HEK293T (cell line): ENCODE measurements at regions not wholly inside any gene's neighbourhood (a gene's known extent, or its start where the extent isn't known, plus 50 kb on each side); places are given as distances from the start of the nearest gene placed in this dataset.

Source experiments
- CTCF ChIA-PET: fragments of 350-600 bp; formaldehyde crosslinking; extraction: SDS; loops from one replicate; lab custom pipeline; 2021; ENCODE audit warnings: antibody characterized with exemption, inconsistent platforms; lab: Yijun Ruan, JAX
- POLR2A ChIA-PET: fragments of 350-600 bp; formaldehyde crosslinking; extraction: SDS; loops from one replicate; lab custom pipeline; 2020; ENCODE audit warnings: antibody characterized with exemption, inconsistent platforms; lab: Yijun Ruan, JAX
- DNase-seq: peaks from one replicate; pipeline ENCODE4 v3.0.0; 2012; ENCODE audit warnings: mixed read lengths; ENCODE audit errors: extremely low spot score
- ARNT ChIP-seq: fragments of 450-650 bp; IDR thresholded peaks from 2 replicates; pipeline ENCODE4 v1.6.1; 2017; ENCODE audit warnings: mild to moderate bottlenecking
- BHLHE40 ChIP-seq: fragments of 450-650 bp; IDR thresholded peaks from 2 replicates; pipeline ENCODE4 v1.6.1; 2016; ENCODE audit warnings: mild to moderate bottlenecking, moderate library complexity, borderline replicate concordance
- CTBP1 ChIP-seq: fragments of 450-650 bp; IDR thresholded peaks from 2 replicates; pipeline ENCODE4 v1.6.1; 2016; ENCODE audit warnings: borderline replicate concordance
- ELF4 ChIP-seq: fragments of 450-650 bp; IDR thresholded peaks from 2 replicates; pipeline ENCODE4 v1.6.1; 2017; ENCODE audit warnings: antibody characterized with exemption
- FOXA1 ChIP-seq: fragments of 450-650 bp; IDR thresholded peaks from 2 replicates; pipeline ENCODE4 v1.6.1; 2016; ENCODE audit warnings: mild to moderate bottlenecking
- FOXK2 ChIP-seq: fragments of 450-650 bp; IDR thresholded peaks from 2 replicates; pipeline ENCODE4 v1.6.1; 2016; ENCODE audit warnings: mild to moderate bottlenecking
- FOXM1 ChIP-seq: fragments of 450-650 bp; IDR thresholded peaks from 2 replicates; pipeline ENCODE4 v1.6.1; 2017; ENCODE audit warnings: mild to moderate bottlenecking, borderline replicate concordance
- HDGF ChIP-seq: fragments of 450-650 bp; IDR thresholded peaks from 2 replicates; pipeline ENCODE4 v1.6.1; 2017; ENCODE audit warnings: antibody characterized with exemption, borderline replicate concordance
- L3MBTL2 ChIP-seq: fragments of 450-650 bp; conservative IDR thresholded peaks from 2 replicates; pipeline ENCODE4 v1.6.1; 2016; ENCODE audit warnings: mild to moderate bottlenecking
- LEF1 ChIP-seq: fragments of 450-650 bp; IDR thresholded peaks from 2 replicates; pipeline ENCODE4 v1.6.1; 2017; ENCODE audit warnings: mild to moderate bottlenecking, borderline replicate concordance
- NFRKB ChIP-seq: fragments of 450-650 bp; IDR thresholded peaks from 2 replicates; pipeline ENCODE4 v1.6.1; 2016; ENCODE audit warnings: mild to moderate bottlenecking, moderate library complexity
- SP1 ChIP-seq: fragments of 450-650 bp; IDR thresholded peaks from 2 replicates; pipeline ENCODE4 v1.6.1; 2017
- SUZ12 ChIP-seq: fragments of 450-650 bp; IDR thresholded peaks from 2 replicates; pipeline ENCODE4 v1.6.1; 2016; ENCODE audit warnings: mild to moderate bottlenecking
- TARDBP ChIP-seq: fragments of 450-650 bp; IDR thresholded peaks from 2 replicates; pipeline ENCODE4 v1.6.1; 2016
- ZNF384 ChIP-seq: fragments of 450-650 bp; IDR thresholded peaks from 2 replicates; pipeline ENCODE4 v1.6.1; 2016
- TF ChIP-seq, protein P1 (sequence below): fragments of 450-650 bp; IDR thresholded peaks from 2 replicates; pipeline ENCODE4 v1.6.1; 2016

DNA sequence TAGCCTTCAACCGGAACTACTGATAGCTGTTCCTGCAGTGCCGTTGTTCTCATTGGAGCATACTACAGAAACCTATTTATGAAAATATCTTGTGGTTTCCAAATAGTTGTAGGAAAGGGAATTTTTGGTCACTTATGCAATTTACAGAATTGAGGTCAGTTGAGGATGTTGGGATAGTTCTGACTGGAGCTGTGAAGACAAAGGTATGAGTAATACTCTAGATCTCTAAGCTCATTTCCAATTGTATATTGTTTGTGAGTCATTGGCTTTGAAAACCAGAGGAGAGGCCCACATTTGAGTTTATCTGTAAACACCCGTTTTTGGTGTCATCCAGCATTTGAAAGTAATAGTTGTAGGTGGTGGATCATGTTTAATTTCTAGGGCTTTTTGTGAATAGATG, 561.3 kb upstream of the WWC1 start:
- no peak for DNase-seq
- POLR2A ChIA-PET = no interaction called here
- TF ChIP-seq SUZ12 (no peak), FOXA1 (no peak), NFRKB (no peak), L3MBTL2 (no peak), ELF4 (no peak), BHLHE40 (no peak), TARDBP (no peak)
- CTCF ChIA-PET = no interaction called here

DNA sequence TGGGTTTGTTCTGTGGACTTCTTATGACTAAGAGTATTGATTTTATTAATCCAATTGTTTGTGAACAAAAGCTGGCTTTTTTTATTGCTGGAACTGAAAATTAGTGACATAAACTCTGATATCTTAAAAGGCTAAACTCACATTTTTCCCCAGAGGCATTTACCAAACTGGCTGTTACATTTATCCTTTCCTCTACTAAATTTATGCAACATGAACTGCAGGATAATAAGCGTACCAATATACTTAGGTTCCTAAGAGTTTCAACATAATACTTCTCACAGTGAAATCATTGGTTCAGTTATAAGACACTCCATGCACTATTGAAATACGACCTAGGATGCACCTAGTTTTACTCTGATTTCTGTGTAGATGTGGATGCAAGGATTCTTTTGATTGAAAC, 560.8 kb upstream of the WWC1 start:
- ChIA-PET POLR2A (no interaction called here), CTCF (no interaction called here)
- no peak for TF ChIP-seq FOXM1
- TF ChIP-seq L3MBTL2 = no peak
- no peak for TF ChIP-seq NFRKB
- no peak for DNase-seq

DNA sequence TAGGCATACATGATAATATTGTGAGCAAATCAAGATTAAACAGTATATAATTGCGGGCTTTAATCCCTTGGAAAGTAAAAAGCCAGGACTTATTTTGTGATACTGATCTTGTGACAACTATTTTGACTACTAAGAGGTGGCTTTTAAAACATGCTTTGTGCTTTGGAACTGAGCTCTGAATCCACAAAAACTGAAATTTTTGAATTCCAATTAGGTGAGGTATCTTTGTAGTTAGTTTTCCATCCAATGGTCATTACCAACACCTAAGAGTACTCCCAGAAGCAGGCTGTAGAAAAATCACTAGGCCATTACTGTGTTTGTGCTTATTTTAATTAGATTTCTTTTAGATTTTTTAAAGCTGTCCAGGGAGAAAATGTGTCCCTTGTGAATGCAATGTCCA, 559.5 kb upstream of the WWC1 start:
- TF ChIP-seq ARNT (no peak), ZNF384 (no peak), SUZ12 (no peak), TARDBP (no peak), FOXA1 (no peak)
- POLR2A ChIA-PET = no interaction called here
- CTCF ChIA-PET = no interaction called here
- no peak for DNase-seq

DNA sequence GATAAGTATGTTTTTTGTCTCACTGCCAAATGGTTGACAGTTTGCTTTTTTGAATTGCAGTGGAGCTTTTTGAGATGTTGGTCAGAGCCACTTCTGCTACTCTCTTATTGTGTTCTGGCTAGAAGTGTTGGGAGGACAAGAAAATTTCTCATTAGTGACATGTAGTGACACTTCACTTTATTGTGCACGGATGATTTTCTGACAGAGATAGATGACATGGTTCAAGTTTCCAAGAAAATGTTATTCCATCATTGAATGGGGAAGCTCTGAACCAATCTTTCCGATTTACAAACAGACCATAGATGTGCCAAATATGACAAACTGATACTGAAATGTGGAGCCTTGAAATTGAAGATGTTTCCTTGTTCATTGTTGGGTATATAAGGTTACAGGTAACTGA, 558.9 kb upstream of the WWC1 start:
- DNase-seq = no peak
- POLR2A ChIA-PET = no interaction called here
- no peak for TF ChIP-seq L3MBTL2
- no peak for TF ChIP-seq BHLHE40
- CTCF ChIA-PET = interaction anchor here (1.1 kb wide), 1 partner anchor 9 kb away, joined by 3 read pairs; no protein-coding TSS in a partner anchor

DNA sequence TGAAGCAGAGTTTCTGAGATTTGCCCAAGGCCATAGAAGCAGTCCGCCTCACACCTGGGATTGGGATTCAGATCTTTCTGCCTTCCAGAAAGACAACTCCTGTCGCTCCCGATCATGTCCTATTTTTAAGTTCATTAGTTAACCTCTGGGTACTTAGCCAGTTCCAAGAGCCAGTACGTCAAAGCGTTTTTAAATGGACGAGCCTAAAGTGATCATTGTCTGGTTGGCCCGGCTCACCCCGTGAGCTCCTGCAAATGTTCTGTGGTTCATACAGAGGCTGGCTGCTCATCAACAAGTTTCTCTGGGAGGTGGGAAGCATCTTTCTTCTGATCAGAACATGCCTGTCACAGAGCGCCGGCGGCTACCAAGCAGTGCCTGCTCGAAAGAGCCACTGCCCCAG, 554.5 kb upstream of the WWC1 start:
- no peak for TF ChIP-seq FOXA1
- no peak for TF ChIP-seq FOXK2
- TF ChIP-seq HDGF = no peak
- ChIA-PET POLR2A (no interaction called here), CTCF (no interaction called here)
- no peak for DNase-seq

DNA sequence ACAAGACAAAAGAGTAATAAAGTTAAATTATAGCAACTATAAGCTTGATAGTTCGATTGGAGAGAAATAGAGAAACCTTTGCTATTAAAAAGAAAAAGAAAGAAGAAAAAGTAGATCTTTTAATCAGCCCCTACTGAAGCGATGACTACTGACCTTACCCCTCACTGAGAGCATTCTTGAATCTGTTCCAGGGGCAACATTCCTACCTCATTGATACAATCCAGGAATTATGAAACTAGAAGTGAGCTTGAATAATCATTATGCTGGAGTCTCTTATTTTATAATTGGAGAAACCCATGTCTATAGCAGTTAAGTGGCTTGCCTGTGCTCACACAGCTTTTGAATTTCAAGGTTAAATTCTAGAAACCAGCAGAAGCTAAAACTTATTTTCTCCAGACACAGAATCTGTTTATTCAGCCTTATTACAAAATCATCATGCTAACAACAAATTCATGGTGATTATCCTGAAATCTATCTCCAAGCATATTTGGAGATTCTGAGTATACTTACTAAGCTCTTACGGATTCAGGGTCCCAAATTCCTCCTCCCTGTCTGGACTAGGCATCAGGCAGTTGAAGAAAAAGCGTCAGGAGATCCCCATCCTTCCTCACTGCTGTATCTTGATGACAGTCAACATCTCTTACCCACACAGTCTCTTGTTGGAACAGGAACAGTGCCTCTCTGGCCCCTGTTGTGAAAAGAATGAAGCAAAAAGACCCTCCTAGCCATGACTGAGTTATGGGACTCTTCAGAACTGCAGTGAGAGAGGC, 547.6 kb upstream of the WWC1 start:
- no peak for TF ChIP-seq ZNF384
- no peak for TF ChIP-seq SUZ12
- TF ChIP-seq ARNT = no peak
- no peak for TF ChIP-seq FOXM1
- no peak for TF ChIP-seq CTBP1
- no peak for TF ChIP-seq HDGF
- no peak for TF ChIP-seq FOXA1
- no peak for TF ChIP-seq SP1
- TF ChIP-seq LEF1 = no peak
- no peak for TF ChIP-seq BHLHE40
- no peak for TF ChIP-seq ELF4
- no peak for TF ChIP-seq FOXK2
- TF ChIP-seq, protein P1, sequence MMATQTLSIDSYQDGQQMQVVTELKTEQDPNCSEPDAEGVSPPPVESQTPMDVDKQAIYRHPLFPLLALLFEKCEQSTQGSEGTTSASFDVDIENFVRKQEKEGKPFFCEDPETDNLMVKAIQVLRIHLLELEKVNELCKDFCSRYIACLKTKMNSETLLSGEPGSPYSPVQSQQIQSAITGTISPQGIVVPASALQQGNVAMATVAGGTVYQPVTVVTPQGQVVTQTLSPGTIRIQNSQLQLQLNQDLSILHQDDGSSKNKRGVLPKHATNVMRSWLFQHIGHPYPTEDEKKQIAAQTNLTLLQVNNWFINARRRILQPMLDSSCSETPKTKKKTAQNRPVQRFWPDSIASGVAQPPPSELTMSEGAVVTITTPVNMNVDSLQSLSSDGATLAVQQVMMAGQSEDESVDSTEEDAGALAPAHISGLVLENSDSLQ = no peak
- no peak for TF ChIP-seq NFRKB
- TF ChIP-seq TARDBP = no peak
- TF ChIP-seq L3MBTL2 = no peak
- ChIA-PET POLR2A (no interaction called here), CTCF (interaction anchor here (0.6 kb wide), 1 partner anchor 49 kb away, joined by 4 read pairs; no protein-coding TSS in a partner anchor)
- DNase-seq = no peak

DNA sequence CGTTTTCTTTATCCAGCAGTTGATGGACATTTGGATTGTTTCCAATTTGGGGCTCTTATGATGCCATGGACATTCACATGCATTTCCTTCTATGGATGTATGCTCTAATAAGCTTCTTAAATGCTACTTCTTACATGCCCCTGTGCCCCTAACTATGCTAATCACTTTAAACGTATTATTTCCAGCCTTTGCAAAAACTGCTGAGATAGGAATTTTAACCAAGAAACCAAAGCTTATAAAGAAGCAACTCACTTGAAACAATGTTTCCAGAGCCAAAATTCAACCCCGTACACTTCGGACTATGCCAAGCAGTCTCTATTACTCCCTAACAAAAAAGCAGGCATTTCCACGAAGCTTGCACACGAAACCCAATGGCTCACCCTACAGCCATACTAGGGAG, 545.6 kb upstream of the WWC1 start:
- DNase-seq = no peak
- POLR2A ChIA-PET = no interaction called here
- CTCF ChIA-PET = no interaction called here
- TF ChIP-seq NFRKB = no peak
- TF ChIP-seq ARNT = no peak
- TF ChIP-seq L3MBTL2 = no peak
- no peak for TF ChIP-seq SP1
- TF ChIP-seq ZNF384 = no peak
- no peak for TF ChIP-seq HDGF
- TF ChIP-seq FOXM1 = no peak
- TF ChIP-seq FOXK2 = no peak
- TF ChIP-seq BHLHE40 = no peak
- no peak for TF ChIP-seq SUZ12
- TF ChIP-seq, protein P1 = no peak
- TF ChIP-seq LEF1 = no peak
- TF ChIP-seq CTBP1 = no peak
- no peak for TF ChIP-seq TARDBP
- no peak for TF ChIP-seq ELF4

DNA sequence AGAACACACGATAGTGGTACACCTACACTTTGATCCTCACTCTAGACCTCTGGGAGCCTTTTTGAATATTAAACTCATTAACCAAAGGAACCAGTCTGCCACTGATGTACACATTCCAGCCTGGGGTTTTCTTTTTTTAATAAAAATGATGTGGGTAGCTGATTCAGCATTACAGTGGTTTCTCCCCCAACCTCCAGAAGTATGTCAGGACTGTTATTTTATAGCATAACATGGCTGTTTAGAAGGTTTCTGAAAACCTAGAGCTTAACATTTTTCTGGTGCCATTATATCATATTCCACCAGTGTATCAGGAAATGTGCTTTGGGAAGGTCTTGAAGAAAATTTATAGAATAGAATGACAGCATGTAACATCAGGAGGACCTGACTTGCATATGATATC, 540.9 kb upstream of the WWC1 start:
- POLR2A ChIA-PET = no interaction called here
- TF ChIP-seq ZNF384 = no peak
- TF ChIP-seq LEF1 = no peak
- TF ChIP-seq, protein P1 = no peak
- TF ChIP-seq ELF4 = no peak
- no peak for TF ChIP-seq SP1
- TF ChIP-seq HDGF = no peak
- TF ChIP-seq L3MBTL2 = no peak
- no peak for TF ChIP-seq CTBP1
- TF ChIP-seq ARNT = no peak
- no peak for TF ChIP-seq FOXA1
- TF ChIP-seq SUZ12 = no peak
- no peak for TF ChIP-seq NFRKB
- TF ChIP-seq TARDBP = no peak
- TF ChIP-seq FOXK2 = no peak
- CTCF ChIA-PET = no interaction called here
- no peak for DNase-seq
